Astrocyte (in vitro differentiated cells and primary cell): ENCODE measurements at regions not wholly inside any gene's neighbourhood (a gene's known extent, or its start where the extent isn't known, plus 50 kb on each side); places are given as distances from the start of the nearest gene placed in this dataset.

Experiments
- DNase-seq: peaks from one replicate; pipeline ENCODE4 v3.0.0-alpha.2; 2010; ENCODE audit warnings: low read depth
- FAIRE-seq: peaks from 2 replicates; lab custom pipeline; 2011; peaks lifted over from hg19 to GRCh38; lab: Jason Lieb, UNC
- H2AFZ ChIP-seq: 2 replicates; pipeline ENCODE4 v1.6.0; 2012; ENCODE audit warnings: low read depth, low read length, inconsistent platforms
- H3K27ac ChIP-seq: 2 replicates; pipeline ENCODE4 v1.5.1; 2011; ENCODE audit warnings: low read depth, low read length, inconsistent platforms
- H3K27me3 ChIP-seq: 2 replicates; pipeline ENCODE4 v1.6.0; 2011; ENCODE audit warnings: low read length, inconsistent platforms; ENCODE audit not compliant: insufficient read depth
- H3K36me3 ChIP-seq: 2 replicates; pipeline ENCODE4 v1.5.1; 2011; ENCODE audit warnings: low read length, inconsistent platforms; ENCODE audit not compliant: insufficient read depth
- H3K4me1 ChIP-seq: 2 replicates; pipeline ENCODE4 v1.5.1; 2011; ENCODE audit warnings: low read length, inconsistent platforms; ENCODE audit not compliant: insufficient read depth
- H3K4me2 ChIP-seq: 2 replicates; pipeline ENCODE4 v1.6.0; 2012; ENCODE audit warnings: low read length, inconsistent platforms
- H3K4me3 ChIP-seq: 2 replicates; pipeline ENCODE4 v1.5.1; 2011; ENCODE audit warnings: low read depth, mild to moderate bottlenecking, low read length, inconsistent platforms; ENCODE audit not compliant: insufficient read depth
- H3K79me2 ChIP-seq: 2 replicates; pipeline ENCODE4 v1.6.0; 2012; ENCODE audit warnings: mild to moderate bottlenecking, low read length, inconsistent platforms; ENCODE audit not compliant: insufficient read depth
- H3K9ac ChIP-seq: 2 replicates; pipeline ENCODE4 v1.6.0; 2012; ENCODE audit warnings: mild to moderate bottlenecking, low read length, inconsistent platforms
- H3K9me3 ChIP-seq: 2 replicates; pipeline ENCODE4 v1.5.1; 2012; ENCODE audit warnings: low read depth, mild to moderate bottlenecking, low read length, inconsistent platforms; ENCODE audit not compliant: insufficient read depth
- H4K20me1 ChIP-seq: 2 replicates; pipeline ENCODE4 v1.6.0; 2012; ENCODE audit warnings: low read length, inconsistent platforms; ENCODE audit not compliant: insufficient read depth
- H3K27ac Mint-ChIP-seq: one replicate; pipeline ENCODE4 v1.8.0; 2021; ENCODE audit warnings: mild to moderate bottlenecking, mixed read lengths; ENCODE audit not compliant: unreplicated experiment
- H3K27me3 Mint-ChIP-seq: one replicate; pipeline ENCODE4 v1.8.0; 2021; ENCODE audit warnings: low read depth, mixed read lengths; ENCODE audit not compliant: unreplicated experiment
- H3K36me3 Mint-ChIP-seq: one replicate; pipeline ENCODE4 v1.8.0; 2021; ENCODE audit warnings: low read depth, mixed read lengths; ENCODE audit not compliant: unreplicated experiment
- H3K4me1 Mint-ChIP-seq: one replicate; pipeline ENCODE4 v1.8.0; 2021; ENCODE audit warnings: low read depth, mixed read lengths; ENCODE audit not compliant: unreplicated experiment
- H3K4me3 Mint-ChIP-seq: one replicate; pipeline ENCODE4 v1.8.0; 2021; ENCODE audit warnings: mild to moderate bottlenecking, moderate library complexity, mixed read lengths; ENCODE audit not compliant: unreplicated experiment
- H3K9me3 Mint-ChIP-seq: one replicate; pipeline ENCODE4 v1.8.0; 2021; ENCODE audit warnings: mild to moderate bottlenecking, mixed read lengths; ENCODE audit not compliant: unreplicated experiment
- CTCF ChIP-seq: IDR thresholded peaks from 2 replicates; pipeline ENCODE4 v1.5.1; 2011; ENCODE audit warnings: low read depth, mild to moderate bottlenecking, inconsistent platforms, low read length, moderate library complexity; ENCODE audit not compliant: insufficient read depth
- EZH2 ChIP-seq: IDR thresholded peaks from 2 replicates; pipeline ENCODE4 v1.6.1; 2012; ENCODE audit warnings: mild to moderate bottlenecking, low read length, inconsistent platforms; ENCODE audit not compliant: insufficient read depth

GRCh38 chr12:125540580-125541204, 475.5 kb downstream of the AACS start:
- Histone ChIP-seq H4K20me1 (no peaks in the 10 kb centered on the region), H3K27ac (no peak overlapping the region), H3K9me3 (no peaks in the 10 kb centered on the region), H3K9ac (no peak overlapping the region), H2AFZ (no peak overlapping the region), H3K4me3 (no peak overlapping the region), H3K4me1 (no peaks in the 10 kb centered on the region), H3K36me3 (no peaks in the 10 kb centered on the region), H3K27me3 (no peaks in the 10 kb centered on the region), H3K4me2 (no peak overlapping the region), H3K79me2 (no peaks in the 10 kb centered on the region)
- Mint-ChIP-seq H3K27me3 (no peaks in the 10 kb centered on the region), H3K27ac (no peak overlapping the region), H3K4me1 (no peaks in the 10 kb centered on the region), H3K36me3 (no peaks in the 10 kb centered on the region), H3K4me3 (no peak overlapping the region), H3K9me3 (no peaks in the 10 kb centered on the region)
- no peak for DNase-seq
- FAIRE-seq = no peak
- no peak for TF ChIP-seq CTCF

- no peak overlapping the region for H3K27ac Mint-ChIP-seq
- Histone ChIP-seq H4K20me1 (no peaks in the 10 kb centered on the region), H3K9me3 (no peaks in the 10 kb centered on the region), H3K4me2 (no peak overlapping the region), H2AFZ (no peak overlapping the region), H3K4me1 (no peaks in the 10 kb centered on the region), H3K27ac (no peak overlapping the region), H3K27me3 (no peaks in the 10 kb centered on the region), H3K9ac (no peak overlapping the region), H3K79me2 (no peaks in the 10 kb centered on the region), H3K4me3 (no peak overlapping the region), H3K36me3 (no peaks in the 10 kb centered on the region)
- no peaks in the 10 kb centered on the region for H3K4me1 Mint-ChIP-seq
- FAIRE-seq (no peak), DNase-seq (no peak)
- TF ChIP-seq CTCF (no peak), EZH2 (no peak)
- H3K4me3 Mint-ChIP-seq = no peak overlapping the region
- H3K36me3 Mint-ChIP-seq = no peaks in the 10 kb centered on the region
- H3K9me3 Mint-ChIP-seq = no peaks in the 10 kb centered on the region
- H3K27me3 Mint-ChIP-seq = no peaks in the 10 kb centered on the region
These were observed 479.7 kb downstream of the AACS start for GRCh38 chr12:125544960-125545359.

- Histone ChIP-seq H3K4me3 (no peak overlapping the region), H3K9me3 (no peaks in the 10 kb centered on the region), H4K20me1 (no peaks in the 10 kb centered on the region), H3K9ac (no peak overlapping the region), H3K27ac (no peak overlapping the region), H3K79me2 (no peaks in the 10 kb centered on the region), H3K4me2 (no peak overlapping the region), H2AFZ (no peak overlapping the region), H3K36me3 (no peaks in the 10 kb centered on the region), H3K27me3 (no peaks in the 10 kb centered on the region), H3K4me1 (no peaks in the 10 kb centered on the region)
- no peak for TF ChIP-seq EZH2
- TF ChIP-seq CTCF = no peak
- H3K9me3 Mint-ChIP-seq = no peaks in the 10 kb centered on the region
- peaks cover 2% of the 10 kb centered on the region for H3K27me3 Mint-ChIP-seq
- H3K4me1 Mint-ChIP-seq = no peaks in the 10 kb centered on the region
- DNase-seq = no peak
- no peak overlapping the region for H3K4me3 Mint-ChIP-seq
- no peak overlapping the region for H3K27ac Mint-ChIP-seq
- H3K36me3 Mint-ChIP-seq = no peaks in the 10 kb centered on the region
- no peak for FAIRE-seq
These were observed 483.9 kb downstream of the AACS start for GRCh38 chr12:125549171-125549570.
